ENCODE measurements at regions not wholly inside any gene's neighbourhood (a gene's known extent, or its start where the extent isn't known, plus 50 kb on each side); places are given as distances from the start of the nearest gene placed in this dataset.

- H3K36me3 ChIP-seq (ENCODE audit: insufficient read depth, low read length) = no peaks in the 10 kb centered on the region
- H3K9me3 ChIP-seq (ENCODE audit: insufficient read depth, low read length, severe bottlenecking) = no peaks in the 10 kb centered on the region
- H3K79me2 ChIP-seq (ENCODE audit: insufficient read depth, low read length) = no peaks in the 10 kb centered on the region
- no peak overlapping the region for H3K4me3 ChIP-seq (ENCODE audit: low read depth in 1 of 2, low read length in 2 of 2)
- no peak overlapping the region for H3K4me2 ChIP-seq (ENCODE audit: insufficient read depth, low read length)
- TF ChIP-seq CTCF (IDR thresholded peaks at IDR 0.05; ENCODE audit: borderline replicate concordance, extremely low read depth, low read length, poor library complexity, severe bottlenecking) (no peak), EZH2 (IDR thresholded peaks at IDR 0.05; ENCODE audit: borderline replicate concordance, low read depth, low read length, severe bottlenecking) (no peak)
- no peaks in the 10 kb centered on the region for H3K4me1 ChIP-seq (ENCODE audit: insufficient read depth, low read length)
- H3K9ac ChIP-seq (ENCODE audit: low read depth, low read length) = no peak overlapping the region
- H3K27me3 ChIP-seq (ENCODE audit: insufficient read depth, low read length, poor library complexity) = no peaks in the 10 kb centered on the region
- no peak for DNase-seq
- no peak for ATAC-seq (ENCODE audit: insufficient read depth, low read depth)
- H2AFZ ChIP-seq (ENCODE audit: low read depth, low read length) = no peak overlapping the region
- no peak overlapping the region for H3K27ac ChIP-seq (ENCODE audit: low read length)
- H4K20me1 ChIP-seq (ENCODE audit: insufficient read depth, low read length) = no peaks in the 10 kb centered on the region
Measured at GRCh38 chr20:48377940-48378339, 449.9 kb downstream of the PREX1 start.

GRCh38 chr20:48375804-48376203 lies 452.0 kb downstream of the PREX1 start:
- H3K4me2 ChIP-seq (ENCODE audit: insufficient read depth, low read length) = no peak overlapping the region
- H3K27me3 ChIP-seq (ENCODE audit: insufficient read depth, low read length, poor library complexity) = no peaks in the 10 kb centered on the region
- no peak overlapping the region for H3K27ac ChIP-seq (ENCODE audit: low read length)
- peaks cover 2% of the 10 kb centered on the region for H3K4me1 ChIP-seq (ENCODE audit: insufficient read depth, low read length)
- no peaks in the 10 kb centered on the region for H3K9me3 ChIP-seq (ENCODE audit: insufficient read depth, low read length, severe bottlenecking)
- no peak for ATAC-seq (ENCODE audit: insufficient read depth, low read depth)
- no peaks in the 10 kb centered on the region for H3K36me3 ChIP-seq (ENCODE audit: insufficient read depth, low read length)
- no peak for TF ChIP-seq EZH2 (IDR thresholded peaks at IDR 0.05; ENCODE audit: borderline replicate concordance, low read depth, low read length, severe bottlenecking)
- TF ChIP-seq CTCF (IDR thresholded peaks at IDR 0.05; ENCODE audit: borderline replicate concordance, extremely low read depth, low read length, poor library complexity, severe bottlenecking) = no peak
- H3K79me2 ChIP-seq (ENCODE audit: insufficient read depth, low read length) = no peaks in the 10 kb centered on the region
- DNase-seq = no peak
- no peak overlapping the region for H3K4me3 ChIP-seq (ENCODE audit: low read depth in 1 of 2, low read length in 2 of 2)
- no peak overlapping the region for H2AFZ ChIP-seq (ENCODE audit: low read depth, low read length)
- H3K9ac ChIP-seq (ENCODE audit: low read depth, low read length) = no peak overlapping the region
- no peaks in the 10 kb centered on the region for H4K20me1 ChIP-seq (ENCODE audit: insufficient read depth, low read length)

- no peaks in the 10 kb centered on the region for H3K36me3 ChIP-seq (ENCODE audit: insufficient read depth, low read length)
- no peak overlapping the region for H3K9ac ChIP-seq (ENCODE audit: low read depth, low read length)
- ATAC-seq (ENCODE audit: insufficient read depth, low read depth) = no peak
- no peaks in the 10 kb centered on the region for H3K79me2 ChIP-seq (ENCODE audit: insufficient read depth, low read length)
- no peak for TF ChIP-seq CTCF (IDR thresholded peaks at IDR 0.05; ENCODE audit: borderline replicate concordance, extremely low read depth, low read length, poor library complexity, severe bottlenecking)
- no peak for TF ChIP-seq EZH2 (IDR thresholded peaks at IDR 0.05; ENCODE audit: borderline replicate concordance, low read depth, low read length, severe bottlenecking)
- DNase-seq = no peak
- no peak overlapping the region for H2AFZ ChIP-seq (ENCODE audit: low read depth, low read length)
- no peak overlapping the region for H3K4me2 ChIP-seq (ENCODE audit: insufficient read depth, low read length)
- no peak overlapping the region for H3K27ac ChIP-seq (ENCODE audit: low read length)
- no peaks in the 10 kb centered on the region for H3K9me3 ChIP-seq (ENCODE audit: insufficient read depth, low read length, severe bottlenecking)
- H3K4me3 ChIP-seq (ENCODE audit: low read depth in 1 of 2, low read length in 2 of 2) = no peak overlapping the region
- peaks cover 10% of the 10 kb centered on the region for H3K4me1 ChIP-seq (ENCODE audit: insufficient read depth, low read length)
- H4K20me1 ChIP-seq (ENCODE audit: insufficient read depth, low read length) = no peaks in the 10 kb centered on the region
- no peaks in the 10 kb centered on the region for H3K27me3 ChIP-seq (ENCODE audit: insufficient read depth, low read length, poor library complexity)
Measured at GRCh38 chr20:48374991-48375595, 452.7 kb downstream of the PREX1 start.
